ENCODE measurements at regions not wholly inside any gene's neighbourhood (a gene's known extent, or its start where the extent isn't known, plus 50 kb on each side); places are given as distances from the start of the nearest gene placed in this dataset.

DNA sequence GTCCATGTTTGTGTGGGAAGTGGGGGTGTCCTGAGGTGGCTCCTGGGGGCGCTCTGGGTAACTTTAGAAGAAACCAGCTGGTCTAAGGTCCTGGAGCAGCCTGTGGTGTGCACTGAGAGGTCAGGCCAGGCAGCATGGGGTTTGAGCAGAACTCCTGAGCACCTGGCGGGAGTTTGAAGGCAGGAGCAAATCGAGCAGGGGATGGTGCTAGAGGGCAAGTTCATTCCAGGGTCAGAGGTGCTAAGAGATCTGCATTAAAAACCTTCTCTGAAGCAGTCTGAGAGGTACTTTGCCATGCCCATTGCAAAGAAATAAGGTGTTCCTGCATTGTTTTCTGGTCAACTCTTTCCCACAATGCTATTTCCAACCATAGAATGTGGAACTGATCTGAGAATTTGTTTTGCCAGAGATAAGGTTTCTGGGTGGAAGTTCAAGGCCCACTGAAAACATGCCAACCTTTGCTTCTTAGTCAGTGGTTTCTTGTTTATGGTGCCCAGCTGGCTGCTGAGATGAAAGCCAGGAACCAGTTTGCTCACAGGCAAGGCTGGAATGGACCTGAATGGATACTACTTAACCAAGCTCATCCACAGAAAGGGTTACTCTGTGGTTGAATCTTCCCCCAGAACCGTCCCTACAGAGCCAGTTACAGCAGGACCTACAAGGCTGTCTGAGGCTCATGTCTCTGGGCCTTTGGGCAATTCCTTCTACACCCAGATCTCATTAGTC lies 136.3 kb upstream of the TMEM72 start:
- TF ChIP-seq, protein P1, sequence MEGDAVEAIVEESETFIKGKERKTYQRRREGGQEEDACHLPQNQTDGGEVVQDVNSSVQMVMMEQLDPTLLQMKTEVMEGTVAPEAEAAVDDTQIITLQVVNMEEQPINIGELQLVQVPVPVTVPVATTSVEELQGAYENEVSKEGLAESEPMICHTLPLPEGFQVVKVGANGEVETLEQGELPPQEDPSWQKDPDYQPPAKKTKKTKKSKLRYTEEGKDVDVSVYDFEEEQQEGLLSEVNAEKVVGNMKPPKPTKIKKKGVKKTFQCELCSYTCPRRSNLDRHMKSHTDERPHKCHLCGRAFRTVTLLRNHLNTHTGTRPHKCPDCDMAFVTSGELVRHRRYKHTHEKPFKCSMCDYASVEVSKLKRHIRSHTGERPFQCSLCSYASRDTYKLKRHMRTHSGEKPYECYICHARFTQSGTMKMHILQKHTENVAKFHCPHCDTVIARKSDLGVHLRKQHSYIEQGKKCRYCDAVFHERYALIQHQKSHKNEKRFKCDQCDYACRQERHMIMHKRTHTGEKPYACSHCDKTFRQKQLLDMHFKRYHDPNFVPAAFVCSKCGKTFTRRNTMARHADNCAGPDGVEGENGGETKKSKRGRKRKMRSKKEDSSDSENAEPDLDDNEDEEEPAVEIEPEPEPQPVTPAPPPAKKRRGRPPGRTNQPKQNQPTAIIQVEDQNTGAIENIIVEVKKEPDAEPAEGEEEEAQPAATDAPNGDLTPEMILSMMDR (IDR thresholded peaks at IDR 0.05; ENCODE audit: insufficient read depth, low read depth, low read length, missing control alignments): no peak
- no peak overlapping the region for H3K4me3 ChIP-seq (ENCODE audit: low read depth, low read length)
- DNase-seq (ENCODE audit: low read depth): no peak

DNA sequence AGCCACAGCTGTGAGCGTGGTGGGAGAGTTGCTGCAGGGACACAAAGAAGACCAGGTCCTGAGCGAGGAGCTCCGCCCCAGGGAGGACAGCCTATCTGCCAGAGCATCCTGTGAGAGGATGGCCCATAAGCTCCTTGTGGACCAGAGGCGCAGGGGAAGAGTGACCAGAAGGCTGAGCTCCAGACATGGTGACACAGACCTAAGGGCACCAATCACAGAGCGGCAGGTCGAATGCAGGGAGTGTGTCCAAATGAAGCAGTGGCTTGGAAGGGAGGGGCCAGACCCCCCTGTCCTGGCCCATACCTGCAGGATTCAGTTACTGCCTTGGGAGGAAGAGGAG lies 135.8 kb upstream of the TMEM72 start:
- H3K4me3 ChIP-seq (ENCODE audit: low read depth, low read length): no peak overlapping the region
- TF ChIP-seq, protein P1 (IDR thresholded peaks at IDR 0.05; ENCODE audit: insufficient read depth, low read depth, low read length, missing control alignments): no peak
- no peak for DNase-seq (ENCODE audit: low read depth)

DNA sequence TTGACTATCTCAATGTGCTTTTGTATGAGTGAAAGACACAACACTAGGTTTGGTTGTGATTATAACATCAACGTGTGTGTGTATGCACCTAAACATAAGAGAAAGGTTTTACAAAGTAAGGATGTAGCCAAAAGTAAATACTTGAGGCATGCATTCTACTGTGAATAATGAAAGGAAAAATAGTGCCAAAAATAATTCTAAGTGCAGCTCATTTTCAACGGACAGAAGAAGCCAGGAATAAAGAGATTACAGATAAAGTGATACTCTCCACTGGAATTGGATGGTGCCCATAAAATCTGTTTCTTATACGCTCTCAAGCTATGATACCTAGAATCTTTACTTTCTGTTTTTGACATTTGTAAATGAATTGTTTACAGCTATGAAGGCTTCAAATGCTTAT lies 135.0 kb upstream of the TMEM72 start:
- DNase-seq (ENCODE audit: low read depth): no peak
- no peak overlapping the region for H3K4me3 ChIP-seq (ENCODE audit: low read depth, low read length)
- TF ChIP-seq, protein P1 (IDR thresholded peaks at IDR 0.05; ENCODE audit: insufficient read depth, low read depth, low read length, missing control alignments): no peak

DNA sequence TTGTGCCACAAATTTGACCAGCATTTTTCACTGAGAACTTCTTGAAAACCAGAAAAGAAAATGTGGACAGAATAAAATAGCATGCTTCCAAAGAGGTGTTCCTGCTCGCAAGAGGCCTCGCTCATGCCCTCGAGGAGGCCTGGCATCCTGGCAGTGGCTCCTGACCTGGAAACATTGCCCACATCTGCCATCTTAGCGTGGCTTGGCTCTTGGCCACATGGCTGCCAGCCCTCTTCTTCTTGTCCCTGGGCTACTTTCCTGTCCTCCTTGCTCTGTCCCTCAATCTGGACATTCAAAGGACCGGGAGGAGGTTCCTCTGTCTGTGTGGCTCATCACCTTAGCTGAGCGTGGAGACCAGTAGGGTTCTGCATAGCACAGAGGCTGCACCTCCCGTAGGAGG lies 131.6 kb upstream of the TMEM72 start:
- TF ChIP-seq, protein P1 (IDR thresholded peaks at IDR 0.05; ENCODE audit: insufficient read depth, low read depth, low read length, missing control alignments): no peak
- no peak overlapping the region for H3K4me3 ChIP-seq (ENCODE audit: low read depth, low read length)
- no peak for DNase-seq (ENCODE audit: low read depth)

DNA sequence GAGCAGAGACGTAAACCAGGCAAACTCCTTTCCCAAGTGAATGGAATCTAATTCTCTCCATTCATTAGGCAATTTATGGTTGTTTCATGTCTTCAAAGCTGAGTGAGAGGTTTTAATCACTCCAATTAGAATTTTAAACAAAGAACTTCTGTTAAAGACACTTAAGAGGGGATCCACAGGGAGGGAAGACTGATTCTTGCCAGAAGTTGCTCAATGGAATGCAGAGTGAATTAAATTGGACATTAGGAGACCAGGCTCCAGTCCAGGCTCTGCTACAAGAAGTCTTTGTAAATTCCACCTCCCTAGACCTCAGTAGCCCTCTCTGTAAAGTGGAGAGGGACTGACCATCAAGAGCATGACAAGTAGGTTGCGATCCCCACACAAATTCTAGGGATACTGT lies 130.7 kb upstream of the TMEM72 start:
- TF ChIP-seq, protein P1 (IDR thresholded peaks at IDR 0.05; ENCODE audit: insufficient read depth, low read depth, low read length, missing control alignments): no peak
- DNase-seq (ENCODE audit: low read depth): no peak

DNA sequence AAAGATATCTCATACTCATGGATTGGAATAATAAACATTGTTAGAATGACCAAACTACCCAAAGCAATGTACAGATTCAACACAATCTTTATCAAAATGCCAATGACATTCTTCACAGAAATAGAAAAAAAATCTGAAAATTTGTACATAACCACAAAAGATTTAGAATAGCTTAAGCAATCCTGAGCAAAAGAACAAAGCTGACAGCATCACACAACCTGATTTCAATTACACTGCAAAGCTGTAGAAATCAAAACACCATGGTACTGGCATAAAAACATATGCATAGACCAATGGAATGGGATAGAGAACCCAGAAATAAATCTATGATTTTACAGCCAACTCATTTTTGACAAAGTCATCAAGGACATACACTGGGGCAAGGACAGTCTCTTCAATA lies 130.0 kb upstream of the TMEM72 start:
- DNase-seq (ENCODE audit: low read depth): no peak
- TF ChIP-seq, protein P1 (IDR thresholded peaks at IDR 0.05; ENCODE audit: insufficient read depth, low read depth, low read length, missing control alignments): no peak
- H3K4me3 ChIP-seq (ENCODE audit: low read depth, low read length): no peak overlapping the region

More for the DNA sequence above, 130.7 kb upstream of the TMEM72 start:
- H3K4me3 ChIP-seq (ENCODE audit: low read depth, low read length): no peak overlapping the region

DNA sequence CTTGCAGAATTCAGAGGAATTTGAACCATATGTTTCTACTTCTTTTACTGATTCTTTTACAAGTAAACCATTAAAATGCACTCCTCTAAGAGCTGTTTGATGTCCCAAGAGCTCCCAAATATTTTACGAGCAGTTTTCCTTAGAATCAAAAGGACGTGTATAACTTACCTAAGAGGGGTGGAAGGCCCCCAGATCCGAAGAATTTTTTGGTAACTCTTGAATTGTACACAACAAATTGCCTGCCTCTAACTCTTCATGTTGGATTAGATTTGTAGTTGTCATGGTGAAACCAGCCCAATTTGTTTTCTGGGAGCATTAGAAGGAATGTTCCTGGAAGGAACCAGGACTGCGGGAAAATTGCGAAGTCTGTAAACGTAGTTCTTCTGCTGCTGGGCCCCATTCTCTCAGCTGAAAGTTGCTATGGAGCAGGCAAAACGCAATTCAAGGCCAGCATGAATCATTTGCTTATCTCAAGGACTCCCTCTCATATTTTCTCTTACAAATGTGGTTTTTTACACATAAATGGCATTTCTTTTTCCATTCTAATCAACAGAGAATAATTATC lies 124.8 kb upstream of the TMEM72 start:
- no peak overlapping the region for H3K4me3 ChIP-seq (ENCODE audit: low read depth, low read length)
- no peak for DNase-seq (ENCODE audit: low read depth)
- TF ChIP-seq, protein P1 (IDR thresholded peaks at IDR 0.05; ENCODE audit: insufficient read depth, low read depth, low read length, missing control alignments): no peak
